ENCODE measurements at regions not wholly inside any gene's neighbourhood (a gene's known extent, or its start where the extent isn't known, plus 50 kb on each side); places are given as distances from the start of the nearest gene placed in this dataset.

- TF ChIP-seq CTCF (IDR thresholded peaks at IDR 0.05) = no peak
These were observed 176.1 kb upstream of the TLE3 start for GRCh38 chr15:70273808-70274207.

- no peak for TF ChIP-seq CTCF (IDR thresholded peaks at IDR 0.05)
These were observed 175.0 kb upstream of the TLE3 start for GRCh38 chr15:70272565-70273355.

- TF ChIP-seq CTCF (IDR thresholded peaks at IDR 0.05) = no peak
These were observed 173.8 kb upstream of the TLE3 start for GRCh38 chr15:70271422-70272088.

- TF ChIP-seq CTCF (IDR thresholded peaks at IDR 0.05) = no peak
These were observed 173.0 kb upstream of the TLE3 start for GRCh38 chr15:70270752-70271111.

GRCh38 chr15:70269991-70270751 lies 172.5 kb upstream of the TLE3 start:
- TF ChIP-seq CTCF (IDR thresholded peaks at IDR 0.05) = no peak

- no peak for TF ChIP-seq CTCF (IDR thresholded peaks at IDR 0.05)
These were observed 171.7 kb upstream of the TLE3 start for GRCh38 chr15:70269311-70269911.

GRCh38 chr15:70268698-70269251 lies 171.1 kb upstream of the TLE3 start:
- TF ChIP-seq CTCF (IDR thresholded peaks at IDR 0.05) = no peak

All from LNCAP (cell line).